Hippocampal formation (tissue), 2 donors: ENCODE measurements at regions not wholly inside any gene's neighbourhood (a gene's known extent, or its start where the extent isn't known, plus 50 kb on each side); places are given as distances from the start of the nearest gene placed in this dataset.
"Not testable (repeated sequence)": the region's sequence is repeated elsewhere in the genome, so short reads cannot be mapped to it uniquely, and the experiment has no call there.

Experiments used
- DNase-seq, 2 donors: peaks; one replicate each; lab custom pipeline; 2025; lab: John Stamatoyannopoulos, UW

DNA sequence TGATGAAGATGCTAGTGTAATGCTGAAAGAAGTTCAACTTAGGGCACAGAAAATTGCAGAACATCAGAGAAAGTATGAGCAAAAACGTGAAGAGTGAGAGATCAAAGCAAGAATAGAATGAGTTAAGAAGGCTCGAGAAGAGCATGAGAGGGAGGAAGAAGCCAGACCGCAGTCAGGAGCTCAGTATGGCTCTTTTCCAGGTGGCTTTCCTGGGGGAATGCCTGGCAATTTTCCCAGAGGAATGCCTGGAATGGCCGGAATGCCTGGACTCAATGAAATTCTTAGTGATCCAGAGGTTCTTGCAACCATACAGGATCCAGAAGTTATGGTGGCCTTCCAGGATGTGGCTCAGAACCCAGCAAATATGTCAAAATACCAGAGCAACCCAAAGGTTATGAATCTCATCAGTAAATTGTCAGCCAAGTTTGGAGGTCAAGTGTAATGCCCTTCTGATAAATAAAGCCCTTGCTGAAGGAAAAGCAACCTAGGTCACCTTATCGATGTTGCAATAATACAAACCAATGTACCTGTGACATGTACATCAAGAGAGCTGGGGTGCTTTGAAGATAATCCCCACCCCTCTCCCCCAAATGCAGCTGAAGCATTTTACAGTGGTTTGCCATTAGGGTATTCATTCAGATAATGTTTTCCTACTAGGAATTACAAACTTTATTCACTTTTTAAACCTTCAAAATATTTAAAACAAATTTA is 277.9 kb downstream of the LPIN1 start:
- not testable (repeated sequence) for DNase-seq

DNA sequence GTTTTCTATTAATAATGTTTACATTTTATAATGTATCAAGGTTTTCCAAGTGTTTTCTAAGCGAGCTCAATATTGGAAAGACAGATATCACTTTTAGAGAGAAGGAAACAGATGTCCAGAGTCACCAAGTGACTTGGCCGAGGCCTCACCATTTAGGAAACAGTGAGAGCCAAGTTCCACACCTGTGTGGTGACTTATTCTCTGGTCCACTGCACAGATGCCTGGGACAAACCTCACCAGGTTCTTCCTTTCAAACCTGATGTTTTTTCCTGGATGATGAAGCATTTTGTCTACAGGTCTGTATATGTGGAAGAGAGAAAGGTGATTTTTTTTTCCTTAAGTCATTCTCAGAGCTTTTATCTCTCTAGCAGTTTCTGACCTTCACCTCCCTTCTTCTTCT is 280.7 kb downstream of the LPIN1 start:
- no peak for DNase-seq

DNA sequence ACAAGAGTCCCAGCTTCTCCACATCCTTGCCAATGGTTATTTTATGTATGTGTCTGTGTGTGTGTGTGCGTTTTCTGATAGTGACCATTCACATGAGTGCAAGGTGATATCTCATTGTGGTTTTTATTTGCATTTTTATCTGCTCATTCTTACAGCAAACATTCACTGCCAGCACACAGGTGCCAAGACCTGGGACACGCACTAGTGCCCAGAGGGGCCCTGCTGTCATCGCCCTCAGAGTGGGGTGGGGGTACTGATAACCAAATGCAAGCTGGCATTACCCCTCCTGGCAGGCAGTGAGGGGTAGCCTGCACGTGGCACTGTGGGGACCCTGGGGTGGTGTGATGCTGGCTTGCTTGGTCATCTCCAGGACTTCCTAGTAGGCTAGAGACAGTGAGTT is 285.4 kb downstream of the LPIN1 start:
- no peak for DNase-seq

DNA sequence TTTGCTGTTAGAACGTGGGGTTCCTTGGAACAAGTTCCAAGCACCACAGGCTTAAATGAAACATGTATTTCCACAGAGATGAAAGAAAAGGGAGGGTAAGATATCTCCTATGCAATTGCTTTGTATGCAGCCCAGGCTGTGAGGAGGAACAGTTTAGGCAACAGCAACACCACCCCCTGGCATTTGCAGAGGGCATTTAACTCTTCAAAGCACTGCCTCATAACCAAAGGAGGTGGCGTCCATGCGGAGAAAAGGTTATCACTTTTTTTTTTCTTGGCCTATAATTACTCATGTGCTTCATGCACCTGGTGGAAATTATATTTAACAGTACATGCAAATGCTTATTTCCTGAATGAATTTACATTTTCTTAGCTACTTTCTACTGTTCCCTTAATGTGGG is 286.0 kb downstream of the LPIN1 start:
- DNase-seq, result no peak

DNA sequence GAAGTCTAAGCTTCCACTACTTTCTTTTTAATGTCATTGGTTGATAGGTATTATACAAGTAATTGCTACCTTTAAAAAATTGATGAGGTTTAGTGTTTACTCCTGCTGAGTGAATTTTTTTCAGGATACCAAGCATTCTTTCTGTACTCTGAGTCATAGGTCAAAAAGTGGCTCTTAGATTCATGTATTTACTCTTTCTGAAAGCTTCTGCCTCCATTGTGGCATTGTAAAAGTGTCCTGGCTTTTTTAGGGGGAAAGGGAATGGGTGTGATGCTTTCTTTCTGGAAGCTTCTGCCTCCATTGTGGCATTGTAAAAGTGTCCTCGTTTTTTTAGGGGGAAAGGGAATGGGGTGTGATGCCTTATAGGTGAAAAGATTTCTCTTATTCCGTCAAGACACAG is 286.5 kb downstream of the LPIN1 start:
- DNase-seq, result no peak

DNA sequence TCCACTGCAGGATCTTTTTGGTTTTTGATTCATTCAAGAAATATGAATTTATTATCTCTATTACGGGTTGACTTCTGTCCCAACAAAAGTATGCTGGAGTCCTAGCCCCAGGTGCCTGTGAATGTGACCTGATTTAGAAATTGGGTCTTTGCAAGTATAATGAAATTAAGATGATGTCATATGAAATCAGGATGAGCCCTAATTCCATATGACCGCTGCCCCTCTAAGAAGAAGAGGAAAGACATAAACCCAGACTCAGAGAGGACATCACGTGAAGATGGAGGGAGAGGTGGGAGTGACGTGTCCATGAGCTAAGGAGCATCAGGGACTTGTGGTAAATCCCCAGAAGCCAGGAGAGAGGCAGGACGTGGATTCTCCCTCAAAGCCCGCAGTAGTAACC is 287.1 kb downstream of the LPIN1 start:
- DNase-seq, result no peak

DNA sequence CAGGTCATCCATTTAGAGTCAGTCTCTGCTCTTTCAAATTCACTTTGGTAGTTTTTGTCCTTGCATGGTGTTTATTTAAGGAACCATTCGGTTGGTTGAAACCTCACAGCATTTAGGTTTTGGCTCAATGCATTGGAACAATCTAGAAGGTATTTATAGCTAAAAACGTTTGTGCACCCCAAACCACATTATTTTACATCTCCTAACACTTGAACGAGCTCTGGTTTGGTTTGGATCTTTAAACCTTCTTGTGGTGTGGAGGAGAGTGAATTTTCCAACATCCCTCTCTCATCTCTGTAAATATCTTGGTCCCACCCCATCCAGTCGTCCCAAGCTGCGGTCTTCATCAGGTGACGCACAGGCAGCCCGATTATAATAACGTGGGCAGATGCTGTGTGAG is 287.9 kb downstream of the LPIN1 start:
- no peak for DNase-seq

DNA sequence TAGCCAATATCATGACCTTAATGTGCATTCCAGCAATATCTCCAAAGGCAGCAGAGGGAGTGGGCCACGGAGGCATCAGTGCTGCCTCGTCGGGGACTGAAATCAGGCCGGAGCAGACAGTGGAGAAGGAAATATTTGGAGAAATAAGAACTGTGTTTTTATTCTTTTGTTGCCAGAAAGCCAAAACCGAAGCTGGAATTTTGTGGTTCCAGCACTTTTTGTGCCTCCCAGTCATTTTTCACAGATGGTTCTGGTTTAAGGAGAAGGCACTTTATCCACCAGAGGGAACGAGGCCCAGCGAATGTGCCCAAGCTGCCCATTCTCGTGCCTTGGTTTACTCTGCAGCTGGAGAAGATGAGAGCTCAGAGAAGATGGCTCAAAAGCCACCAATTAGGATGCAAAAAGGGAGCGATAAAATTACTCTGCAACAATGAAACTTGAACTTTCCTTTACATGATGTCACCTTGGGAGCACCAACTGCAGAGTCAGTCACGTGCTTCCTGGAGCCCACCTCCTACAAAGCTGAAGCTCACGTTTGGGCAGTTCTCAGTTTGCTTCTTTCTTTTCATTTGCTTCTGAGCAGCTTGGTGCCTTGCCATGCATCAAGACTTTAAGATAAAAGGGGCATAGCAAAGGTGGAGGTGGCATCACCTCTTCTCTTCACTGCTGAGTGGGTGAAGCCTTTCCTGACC is 288.7 kb downstream of the LPIN1 start:
- DNase-seq, result no peak

DNA sequence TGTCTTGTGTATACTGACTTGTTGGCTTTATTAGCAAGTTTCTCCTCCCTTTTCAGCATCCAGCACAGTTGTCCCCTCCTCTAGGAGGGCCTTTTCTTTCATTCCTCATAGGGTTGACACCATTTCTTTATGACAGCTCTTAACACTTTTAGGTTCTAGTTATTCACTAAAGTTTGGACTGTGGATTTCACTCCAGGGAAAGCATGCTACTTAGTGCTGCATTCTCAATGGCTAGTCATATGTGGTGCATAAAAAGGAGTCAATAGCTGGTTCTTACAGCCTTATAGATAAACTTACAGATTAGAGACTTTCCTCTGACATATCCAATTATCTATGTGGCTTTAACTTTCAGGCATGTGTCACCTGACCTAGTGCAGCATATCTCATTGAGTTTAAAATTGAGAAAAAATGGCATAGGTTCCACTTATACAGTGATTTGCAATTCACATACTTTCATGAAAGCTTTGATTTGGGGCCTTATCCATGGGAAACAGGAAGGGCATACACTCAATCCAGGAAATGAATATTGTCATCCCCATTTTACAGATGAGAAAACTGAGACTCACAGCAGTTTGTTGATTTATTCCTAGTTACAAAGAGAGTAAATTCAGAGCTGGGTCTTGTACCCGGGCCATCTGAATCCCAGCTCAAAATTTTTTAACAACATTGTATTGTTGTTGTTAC is 289.7 kb downstream of the LPIN1 start:
- no peak for DNase-seq

DNA sequence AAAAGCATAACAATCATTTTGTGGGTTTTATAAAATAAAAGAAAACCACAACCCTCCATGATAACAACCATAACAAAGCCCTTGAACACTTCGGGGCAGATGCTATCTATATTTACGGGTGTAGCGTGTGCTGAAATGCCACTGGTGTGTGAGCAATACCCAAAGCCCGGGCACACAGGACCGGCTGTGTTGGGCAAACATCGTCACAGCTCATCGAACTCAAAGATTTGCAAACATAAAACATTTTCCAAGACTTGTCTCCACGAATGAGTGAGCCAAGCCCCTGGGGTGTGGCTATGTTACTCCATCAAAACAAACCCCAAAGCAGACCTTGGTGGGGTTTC is 290.2 kb downstream of the LPIN1 start:
- no peak for DNase-seq

DNA sequence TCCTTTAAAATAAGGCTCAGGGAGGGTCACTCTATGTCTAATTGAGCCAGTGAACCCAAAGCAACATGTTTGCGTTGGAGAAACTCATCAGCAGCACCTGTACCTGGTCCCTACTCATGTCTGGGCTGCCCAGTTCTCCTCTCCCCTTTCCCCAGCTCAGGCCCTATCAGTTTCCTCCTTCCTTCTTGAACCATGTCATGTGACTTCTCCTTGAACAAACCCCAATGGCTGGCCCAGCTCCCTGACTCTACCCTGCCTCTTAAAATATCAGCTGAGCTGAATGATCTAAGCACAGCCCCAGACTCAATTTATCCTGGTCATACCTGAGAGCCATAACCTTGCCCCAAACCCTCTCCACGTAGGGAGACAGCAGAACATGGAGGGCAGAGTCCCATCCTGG is 290.9 kb downstream of the LPIN1 start:
- DNase-seq, result no peak

DNA sequence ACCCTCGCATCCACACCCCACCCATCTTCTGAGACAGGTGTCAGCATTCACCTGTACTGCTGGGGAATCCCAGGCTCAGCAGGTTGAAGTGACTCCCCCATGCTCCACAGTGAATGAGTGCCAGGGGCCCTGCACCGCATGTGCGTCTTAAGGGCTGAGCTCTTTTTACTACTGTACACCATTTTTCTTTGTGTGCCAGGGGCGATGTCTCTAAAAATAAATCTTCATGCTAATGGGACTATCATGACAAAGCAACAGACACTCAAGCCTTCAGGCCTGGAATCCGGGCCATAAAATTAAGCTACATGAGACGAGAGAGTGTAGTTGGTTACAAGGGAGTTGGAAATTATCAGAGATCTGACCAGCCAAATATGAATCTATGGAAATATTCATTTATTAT is 294.8 kb downstream of the LPIN1 start:
- DNase-seq, result no peak

DNA sequence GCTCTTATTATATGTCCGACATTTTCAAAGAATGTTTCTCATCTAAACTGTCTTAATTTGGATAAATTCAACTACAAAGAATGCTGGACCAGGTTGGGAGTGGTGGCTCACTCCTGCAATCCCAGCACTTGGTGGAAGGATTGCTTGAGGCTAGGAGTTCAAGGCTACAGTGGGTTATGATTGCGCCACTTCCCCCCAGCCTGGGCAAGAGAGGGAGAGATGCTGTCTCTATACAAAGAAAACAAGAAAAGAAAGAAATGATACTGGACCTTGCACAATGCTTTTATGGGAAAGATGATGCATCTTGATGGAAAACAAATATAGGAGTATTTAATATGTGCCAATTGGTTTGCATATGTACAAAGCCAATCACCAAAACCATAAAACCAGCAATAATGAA is 296.7 kb downstream of the LPIN1 start:
- DNase-seq, result no peak

DNA sequence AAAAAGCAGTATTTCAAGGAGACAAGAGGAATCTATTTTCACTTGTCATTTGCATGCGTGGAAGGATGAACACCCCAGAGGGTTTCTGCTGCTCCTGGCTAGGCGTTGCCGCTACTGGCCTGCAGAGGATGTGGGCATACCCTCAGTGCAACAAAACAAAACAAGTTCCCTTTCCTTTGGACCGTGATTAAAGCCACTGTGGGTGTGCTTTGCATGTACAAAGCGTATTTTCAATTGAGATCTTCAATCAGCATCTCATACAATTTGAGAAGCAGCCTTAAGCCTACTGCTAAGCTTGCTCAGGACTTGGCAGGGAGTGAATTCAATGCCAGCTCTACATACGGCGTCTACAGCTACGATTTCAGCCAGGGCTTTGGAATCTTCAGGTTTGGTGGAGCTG is 298.4 kb downstream of the LPIN1 start:
- DNase-seq, result no peak

DNA sequence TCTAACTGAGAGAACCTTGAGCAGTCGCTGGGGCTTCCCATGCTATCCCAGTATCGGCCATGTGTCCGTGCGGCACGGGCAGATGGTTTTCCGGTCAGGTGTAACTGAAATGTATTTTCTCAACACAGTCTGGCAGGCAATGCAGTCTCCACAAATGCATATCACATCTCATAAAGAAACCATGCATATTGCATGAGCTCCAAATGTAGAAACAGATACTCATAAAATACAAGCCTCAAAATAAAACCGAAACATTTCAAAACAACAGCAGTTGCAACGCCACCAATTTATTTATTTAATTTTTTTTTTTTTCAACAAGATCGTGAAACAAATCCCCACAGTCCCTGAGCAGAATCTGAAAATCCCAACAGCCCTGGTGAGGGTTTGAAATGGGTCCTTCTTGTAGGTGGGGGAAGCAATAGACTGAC is 299.4 kb downstream of the LPIN1 start:
- DNase-seq, result no peak

DNA sequence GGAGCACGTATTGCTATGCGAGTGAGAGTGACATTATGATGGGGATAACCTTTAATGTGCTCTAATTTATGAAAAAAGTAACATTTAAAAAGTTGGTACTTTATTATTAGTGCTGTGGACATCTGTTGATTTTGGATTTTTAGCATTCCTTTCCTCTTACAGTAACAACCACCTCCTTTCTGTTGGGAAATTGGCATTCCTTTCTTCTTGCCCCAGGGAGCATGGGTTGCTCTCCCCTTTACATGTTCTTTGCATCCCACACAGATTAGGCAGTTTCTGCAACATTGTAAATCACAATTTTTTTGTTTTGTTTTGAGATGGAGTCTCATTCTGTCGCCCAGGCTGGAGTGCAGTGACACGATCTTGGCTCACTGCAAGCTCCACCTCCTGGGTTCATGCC is 300.2 kb downstream of the LPIN1 start:
- DNase-seq, result no peak

DNA sequence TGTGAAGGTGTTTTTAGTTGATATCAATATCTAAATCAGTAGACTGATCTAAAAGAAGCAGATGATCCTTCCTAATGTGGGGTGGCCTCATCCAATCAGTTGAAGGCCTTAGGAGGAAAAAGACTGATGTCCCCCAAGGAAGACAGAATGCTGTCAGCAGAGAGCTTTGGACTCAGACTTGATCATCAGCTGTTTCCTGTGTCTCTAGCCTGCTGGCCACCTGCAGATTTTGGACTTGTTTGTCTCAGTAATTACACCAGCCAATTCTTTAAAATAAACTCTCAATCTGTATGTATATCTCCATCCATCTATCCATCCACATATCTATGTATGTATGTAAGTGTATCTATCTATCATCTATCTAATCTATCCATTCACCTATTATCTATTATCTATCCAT is 301.3 kb downstream of the LPIN1 start:
- no peak for DNase-seq

DNA sequence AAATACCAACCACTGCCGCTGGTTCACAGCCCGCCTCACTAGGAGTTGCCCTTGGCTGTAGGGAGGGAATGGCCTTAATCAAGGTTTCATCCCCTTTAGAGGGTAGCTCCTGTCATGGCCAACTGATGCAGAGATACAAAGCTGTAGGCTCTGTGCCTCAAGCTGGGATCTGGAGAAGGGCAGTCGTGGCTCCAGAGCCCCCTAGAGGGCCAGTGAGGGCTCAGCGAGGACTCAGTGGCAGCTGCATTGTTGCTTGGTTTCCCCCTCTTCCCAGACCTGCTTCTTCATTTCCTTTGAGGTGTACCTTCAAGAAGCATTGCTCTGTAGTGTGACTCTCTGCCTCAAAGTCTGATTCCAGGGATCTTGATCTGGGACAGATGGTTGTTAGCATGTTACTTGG is 302.1 kb downstream of the LPIN1 start:
- DNase-seq, result no peak

DNA sequence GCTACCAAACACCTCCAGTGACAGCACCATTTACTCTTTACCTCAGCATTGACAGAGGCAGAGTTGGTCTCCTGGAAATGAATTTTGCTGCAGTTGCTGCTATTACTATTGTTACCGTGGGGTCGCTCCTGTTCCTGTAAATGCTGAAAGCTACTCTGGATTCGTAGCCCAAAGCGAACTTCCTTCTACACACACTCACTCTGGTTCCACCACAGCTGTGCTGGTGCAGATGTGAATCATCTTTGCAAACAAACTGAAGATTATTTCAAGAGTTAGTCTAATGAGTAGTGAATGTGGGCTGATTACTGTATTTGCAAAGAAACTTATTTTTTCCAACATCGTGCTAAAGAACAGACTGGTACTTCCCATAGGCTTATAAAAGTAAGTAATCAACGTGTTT is 304.0 kb downstream of the LPIN1 start:
- no peak for DNase-seq

DNA sequence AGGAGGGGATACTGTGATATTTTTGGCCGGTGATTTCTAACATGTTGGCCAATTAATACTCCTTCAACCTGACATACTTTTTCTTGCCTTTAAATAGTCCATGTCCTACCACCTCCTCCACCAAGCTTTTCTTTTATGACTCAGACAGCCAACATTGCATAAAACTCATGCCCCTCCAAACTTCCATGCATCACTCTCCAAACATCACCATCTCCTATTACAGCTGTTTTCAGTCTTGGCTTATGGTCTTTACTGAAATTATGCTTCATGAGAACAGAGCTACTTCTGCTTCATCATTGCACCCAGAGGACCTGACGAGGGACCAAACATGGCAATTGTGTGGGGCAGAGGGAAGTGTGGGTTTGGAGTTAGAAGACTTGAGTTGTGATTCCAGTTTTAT is 305.4 kb downstream of the LPIN1 start:
- DNase-seq, result no peak

DNA sequence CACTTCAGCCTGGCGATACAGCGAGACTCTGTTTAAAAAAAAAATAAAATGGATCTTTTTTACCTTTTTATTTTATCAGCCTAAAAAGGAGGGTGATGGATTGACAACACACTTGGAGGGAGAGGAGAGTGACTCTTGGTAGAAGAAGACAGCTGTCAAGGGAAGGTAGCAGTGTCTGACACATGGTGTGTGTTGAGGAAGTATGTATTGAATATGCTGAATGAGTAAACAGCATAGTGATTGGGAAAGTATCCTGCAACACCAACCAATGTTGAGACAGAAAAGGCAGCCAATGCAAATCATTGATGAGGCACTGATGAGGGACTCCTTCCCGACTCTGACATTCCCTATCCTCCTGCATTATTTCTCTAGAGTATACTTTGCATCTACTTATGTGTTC is 306.4 kb downstream of the LPIN1 start:
- no peak for DNase-seq

DNA sequence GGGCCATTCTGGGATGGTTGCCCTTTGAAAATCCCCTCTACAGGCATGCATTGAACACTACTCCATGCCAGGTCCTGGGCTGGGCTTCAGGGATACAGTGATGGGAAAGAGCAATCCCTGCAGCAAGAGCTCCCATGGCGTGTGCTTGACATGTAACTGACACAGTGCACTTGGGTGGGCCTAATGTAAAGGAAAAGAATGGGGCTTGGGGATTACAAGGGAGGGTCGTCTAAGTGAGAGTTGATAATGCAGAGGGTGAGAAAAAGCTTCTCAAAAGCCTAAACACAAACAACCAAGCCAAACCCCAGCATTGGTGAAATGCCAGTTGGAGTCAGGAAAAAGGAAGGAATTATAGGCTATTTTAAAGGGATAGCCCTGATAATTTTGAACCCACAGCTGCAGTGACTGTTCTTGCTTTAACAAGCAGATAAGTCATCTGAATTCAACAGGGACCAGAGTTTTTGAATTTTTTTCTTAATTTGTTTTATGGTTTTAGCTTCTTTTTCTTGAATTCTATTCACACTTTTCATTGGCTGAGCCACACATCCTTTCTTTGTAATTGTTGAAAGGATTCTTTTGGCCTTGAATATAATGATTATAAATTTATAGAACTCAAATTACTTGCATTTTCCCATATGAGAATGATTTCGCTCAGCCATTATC is 308.7 kb downstream of the LPIN1 start:
- no peak for DNase-seq
